Keratinocyte (primary cell): ENCODE measurements at regions not wholly inside any gene's neighbourhood (a gene's known extent, or its start where the extent isn't known, plus 50 kb on each side); places are given as distances from the start of the nearest gene placed in this dataset.

ENCODE experiments used
- DNase-seq: peaks from one replicate; pipeline ENCODE4 v3.0.0-alpha.2; 2011; ENCODE audit warnings: low read depth, missing footprints, low spot score
- FAIRE-seq: peaks from 2 replicates; lab custom pipeline; 2011; peaks lifted over from hg19 to GRCh38; lab: Jason Lieb, UNC
- H2AFZ ChIP-seq: 2 replicates; pipeline ENCODE4 v1.6.0; 2012; ENCODE audit warnings: low read length, control low read depth, inconsistent platforms; ENCODE audit not compliant: control insufficient read depth
- H3K27ac ChIP-seq: 2 replicates; pipeline ENCODE4 v1.5.1; 2011; ENCODE audit warnings: low read length; ENCODE audit not compliant: control insufficient read depth, insufficient read depth
- H3K27me3 ChIP-seq: 3 replicates; pipeline ENCODE4 v1.6.0; 2011; ENCODE audit warnings: low read length; ENCODE audit not compliant: control insufficient read depth, insufficient read depth; ENCODE audit errors: extremely low read depth
- H3K36me3 ChIP-seq, 2 experiments: 2 replicates in 1 of 2; 3 replicates in 1 of 2; pipeline ENCODE4 v1.5.1; 2011; ENCODE audit warnings: low read length in 2 of 2, mild to moderate bottlenecking in 1 of 2; ENCODE audit not compliant: control insufficient read depth in 2 of 2, insufficient read depth in 2 of 2; ENCODE audit errors: extremely low read depth in 1 of 2
- H3K4me1 ChIP-seq: 3 replicates; pipeline ENCODE4 v1.5.1; 2011; ENCODE audit warnings: low read length; ENCODE audit not compliant: control insufficient read depth, insufficient read depth; ENCODE audit errors: extremely low read depth
- H3K4me2 ChIP-seq: 3 replicates; pipeline ENCODE4 v1.6.0; 2011; ENCODE audit warnings: low read depth, low read length; ENCODE audit not compliant: control insufficient read depth, insufficient read depth; ENCODE audit errors: extremely low read depth
- H3K4me3 ChIP-seq, 3 experiments: fragments of 200-600 bp in 1 of 3; sonication (generic) in 1 of 3; 2 replicates in 2 of 3; 3 replicates in 1 of 3; pipeline ENCODE4 v1.5.1; 2011 to 2016; ENCODE audit warnings: low read length in 3 of 3, mild to moderate bottlenecking in 3 of 3, control low read depth in 2 of 3, inconsistent platforms in 1 of 3, low read depth in 1 of 3, mixed read lengths in 1 of 3, mixed run types in 1 of 3, moderate library complexity in 1 of 3; ENCODE audit not compliant: control insufficient read depth in 2 of 3, insufficient read depth in 2 of 3; ENCODE audit errors: extremely low read depth in 1 of 3
- H3K79me2 ChIP-seq: 2 replicates; pipeline ENCODE4 v1.6.0; 2012; ENCODE audit warnings: low read length; ENCODE audit not compliant: control insufficient read depth, insufficient read depth
- H3K9ac ChIP-seq: 3 replicates; pipeline ENCODE4 v1.6.0; 2011; ENCODE audit warnings: low read length; ENCODE audit not compliant: control insufficient read depth, insufficient read depth; ENCODE audit errors: extremely low read depth
- H3K9me1 ChIP-seq: 3 replicates; pipeline ENCODE4 v1.6.0; 2011; ENCODE audit warnings: low read length; ENCODE audit not compliant: control insufficient read depth, insufficient read depth; ENCODE audit errors: extremely low read depth
- H3K9me3 ChIP-seq: 2 replicates; pipeline ENCODE4 v1.5.1; 2012; ENCODE audit warnings: low read depth, low read length; ENCODE audit not compliant: control insufficient read depth
- H4K20me1 ChIP-seq: 3 replicates; pipeline ENCODE4 v1.6.0; 2011; ENCODE audit warnings: low read length; ENCODE audit not compliant: control insufficient read depth, insufficient read depth; ENCODE audit errors: extremely low read depth
- EZH2 ChIP-seq: IDR thresholded peaks from one replicate; pipeline ENCODE4 v1.6.1; 2012; ENCODE audit warnings: inconsistent platforms, mild to moderate bottlenecking, low read length, moderate library complexity
- dilution Hi-C: fragments of 300-500 bp; cut with MboI; formaldehyde crosslinking; loops from one replicate; pipeline ENCODE4 v1.7.0; 2020; ENCODE audit warnings: low sequenced_read_pairs; ENCODE audit not compliant: extremely low pct_ligation_motif_present
- TF ChIP-seq, protein P1 (sequence below), 3 experiments: IDR thresholded peaks in 1 of 3; conservative IDR thresholded peaks in 1 of 3; optimal IDR thresholded peaks in 1 of 3; 2 replicates in 2 of 3; 3 replicates in 1 of 3; pipeline versions ENCODE3 to v1.5.1; 2011; ENCODE audit warnings: low read length in 3 of 3, mild to moderate bottlenecking in 3 of 3, moderate library complexity in 2 of 3, control low read depth in 1 of 3, inconsistent platforms in 1 of 3; ENCODE audit not compliant: insufficient read depth in 2 of 3; ENCODE audit errors: extremely low read depth in 1 of 3

DNA sequence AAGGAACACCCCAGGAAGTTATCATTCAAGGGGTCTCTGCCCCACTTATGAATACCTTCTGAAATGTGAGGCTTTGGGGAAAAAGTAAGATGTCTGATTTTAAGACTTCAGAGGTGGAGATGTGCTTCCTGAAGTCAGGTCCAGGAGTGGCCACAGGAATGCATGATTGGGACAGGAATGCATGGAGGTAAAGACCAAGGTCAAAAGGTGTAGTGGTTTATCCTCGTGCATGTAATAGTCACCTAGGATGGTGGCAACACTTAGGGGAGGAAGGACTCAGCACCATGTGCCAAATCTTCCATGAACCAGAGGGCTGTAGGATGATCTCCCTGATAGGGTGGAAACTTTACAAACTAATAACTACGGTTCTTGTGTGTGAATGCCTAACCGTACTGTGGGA, 217.3 kb downstream of the C12orf75 start:
- Histone ChIP-seq H3K9me1 (no peaks in the 10 kb centered on the region), H2AFZ (no peak overlapping the region), H3K4me2 (no peak overlapping the region), H3K9me3 (no peaks in the 10 kb centered on the region), H3K36me3 (no peaks in the 10 kb centered on the region), H3K9ac (no peak overlapping the region), H3K27me3 (no peaks in the 10 kb centered on the region), H4K20me1 (no peaks in the 10 kb centered on the region), H3K4me3 (no peak overlapping the region), H3K27ac (no peak overlapping the region), H3K4me1 (no peaks in the 10 kb centered on the region), H3K79me2 (no peaks in the 10 kb centered on the region)
- DNase-seq (no peak), FAIRE-seq (no peak)
- dilution Hi-C loops, result no loop called here
- TF ChIP-seq, protein P1, sequence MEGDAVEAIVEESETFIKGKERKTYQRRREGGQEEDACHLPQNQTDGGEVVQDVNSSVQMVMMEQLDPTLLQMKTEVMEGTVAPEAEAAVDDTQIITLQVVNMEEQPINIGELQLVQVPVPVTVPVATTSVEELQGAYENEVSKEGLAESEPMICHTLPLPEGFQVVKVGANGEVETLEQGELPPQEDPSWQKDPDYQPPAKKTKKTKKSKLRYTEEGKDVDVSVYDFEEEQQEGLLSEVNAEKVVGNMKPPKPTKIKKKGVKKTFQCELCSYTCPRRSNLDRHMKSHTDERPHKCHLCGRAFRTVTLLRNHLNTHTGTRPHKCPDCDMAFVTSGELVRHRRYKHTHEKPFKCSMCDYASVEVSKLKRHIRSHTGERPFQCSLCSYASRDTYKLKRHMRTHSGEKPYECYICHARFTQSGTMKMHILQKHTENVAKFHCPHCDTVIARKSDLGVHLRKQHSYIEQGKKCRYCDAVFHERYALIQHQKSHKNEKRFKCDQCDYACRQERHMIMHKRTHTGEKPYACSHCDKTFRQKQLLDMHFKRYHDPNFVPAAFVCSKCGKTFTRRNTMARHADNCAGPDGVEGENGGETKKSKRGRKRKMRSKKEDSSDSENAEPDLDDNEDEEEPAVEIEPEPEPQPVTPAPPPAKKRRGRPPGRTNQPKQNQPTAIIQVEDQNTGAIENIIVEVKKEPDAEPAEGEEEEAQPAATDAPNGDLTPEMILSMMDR (optimal IDR thresholded peaks at IDR 0.05 in 1 of 3, IDR thresholded peaks at IDR 0.05 in 1 of 3, conservative IDR thresholded peaks at IDR 0.05 in 1 of 3; ENCODE audit: extremely low read depth in 1 of 3, insufficient read depth in 2 of 3, low read length in 3 of 3), result no peak
- no peak for TF ChIP-seq EZH2

DNA sequence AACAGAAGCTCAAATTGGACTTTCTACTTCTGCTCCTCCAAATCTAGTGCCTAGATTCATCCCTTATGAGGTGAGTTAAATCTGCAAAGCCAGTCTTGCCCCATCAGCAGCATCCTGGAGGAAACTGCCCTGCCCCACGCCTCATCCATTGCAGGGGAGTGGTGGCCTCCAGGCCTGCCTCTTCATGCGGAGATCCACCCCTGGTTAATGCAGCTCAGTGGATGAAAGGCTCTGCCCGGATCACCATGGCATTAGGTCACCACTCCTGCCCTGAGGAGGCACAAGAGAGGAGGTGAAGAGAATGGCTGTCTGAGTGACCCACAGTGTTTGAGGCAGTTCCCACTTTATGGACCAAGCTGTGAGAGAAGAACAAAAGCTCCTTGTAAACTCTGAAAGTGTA, 218.1 kb downstream of the C12orf75 start:
- no peaks in the 10 kb centered on the region for H3K4me1 ChIP-seq
- H2AFZ ChIP-seq, result no peak overlapping the region
- H3K9me1 ChIP-seq, result no peaks in the 10 kb centered on the region
- no peak overlapping the region for H3K27ac ChIP-seq
- no peaks in the 10 kb centered on the region for H4K20me1 ChIP-seq
- no peaks in the 10 kb centered on the region for H3K27me3 ChIP-seq
- no peaks in the 10 kb centered on the region for H3K79me2 ChIP-seq
- FAIRE-seq (no peak), DNase-seq (no peak)
- TF ChIP-seq, protein P1 (optimal IDR thresholded peaks at IDR 0.05 in 1 of 3, IDR thresholded peaks at IDR 0.05 in 1 of 3, conservative IDR thresholded peaks at IDR 0.05 in 1 of 3; ENCODE audit: extremely low read depth in 1 of 3, insufficient read depth in 2 of 3, low read length in 3 of 3), result no peak
- no peak overlapping the region for H3K4me3 ChIP-seq
- H3K4me2 ChIP-seq, result no peak overlapping the region
- H3K9ac ChIP-seq, result no peak overlapping the region
- no peaks in the 10 kb centered on the region for H3K9me3 ChIP-seq
- dilution Hi-C loops, result no loop called here
- no peaks in the 10 kb centered on the region for H3K36me3 ChIP-seq
